ENCODE measurements at regions not wholly inside any gene's neighbourhood (a gene's known extent, or its start where the extent isn't known, plus 50 kb on each side); places are given as distances from the start of the nearest gene placed in this dataset.

DNA sequence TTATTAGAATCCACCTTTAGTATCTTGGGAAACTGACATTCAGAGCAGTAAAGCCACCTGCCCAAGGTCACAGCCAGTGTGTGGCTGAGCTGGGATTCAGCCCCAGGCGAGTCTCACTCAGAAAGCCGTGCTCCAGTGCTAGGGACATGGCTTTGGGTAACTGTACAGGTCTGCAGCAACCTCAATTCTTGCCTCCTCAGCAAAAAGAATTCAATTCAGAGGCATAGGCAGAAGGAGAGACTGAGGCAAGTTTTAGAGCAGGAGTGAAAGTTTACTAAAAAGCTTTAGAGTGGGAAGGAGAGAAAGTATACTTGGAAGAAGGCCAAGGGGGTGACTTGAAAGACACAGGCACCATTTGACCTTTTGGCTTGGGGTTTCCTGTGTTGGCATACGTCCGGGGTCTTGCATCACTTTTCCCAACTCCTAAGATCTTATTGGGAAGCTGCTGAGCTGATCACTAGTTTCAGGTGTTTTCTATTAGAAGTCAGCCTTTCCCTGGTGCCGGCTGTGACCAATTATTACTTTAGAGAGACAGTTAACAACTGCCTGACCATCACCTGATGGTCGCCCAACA, 529.3 kb downstream of the MATN1 start:
- TF ChIP-seq HNF4G (IDR thresholded peaks at IDR 0.05) = no peak
- TF ChIP-seq, protein P1, sequence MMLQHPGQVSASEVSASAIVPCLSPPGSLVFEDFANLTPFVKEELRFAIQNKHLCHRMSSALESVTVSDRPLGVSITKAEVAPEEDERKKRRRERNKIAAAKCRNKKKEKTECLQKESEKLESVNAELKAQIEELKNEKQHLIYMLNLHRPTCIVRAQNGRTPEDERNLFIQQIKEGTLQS (IDR thresholded peaks at IDR 0.05) = no peak
- TF ChIP-seq, protein P2, sequence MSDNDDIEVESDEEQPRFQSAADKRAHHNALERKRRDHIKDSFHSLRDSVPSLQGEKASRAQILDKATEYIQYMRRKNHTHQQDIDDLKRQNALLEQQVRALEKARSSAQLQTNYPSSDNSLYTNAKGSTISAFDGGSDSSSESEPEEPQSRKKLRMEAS (IDR thresholded peaks at IDR 0.05) = no peak
- no peak for TF ChIP-seq RXRA (IDR thresholded peaks at IDR 0.05)
- no peak for TF ChIP-seq FOXA1 (IDR thresholded peaks at IDR 0.05)
- TF ChIP-seq GABPA (IDR thresholded peaks at IDR 0.05 in 1 of 2, conservative IDR thresholded peaks at IDR 0.05 in 1 of 2) = no peak
- TF ChIP-seq, protein P3, sequence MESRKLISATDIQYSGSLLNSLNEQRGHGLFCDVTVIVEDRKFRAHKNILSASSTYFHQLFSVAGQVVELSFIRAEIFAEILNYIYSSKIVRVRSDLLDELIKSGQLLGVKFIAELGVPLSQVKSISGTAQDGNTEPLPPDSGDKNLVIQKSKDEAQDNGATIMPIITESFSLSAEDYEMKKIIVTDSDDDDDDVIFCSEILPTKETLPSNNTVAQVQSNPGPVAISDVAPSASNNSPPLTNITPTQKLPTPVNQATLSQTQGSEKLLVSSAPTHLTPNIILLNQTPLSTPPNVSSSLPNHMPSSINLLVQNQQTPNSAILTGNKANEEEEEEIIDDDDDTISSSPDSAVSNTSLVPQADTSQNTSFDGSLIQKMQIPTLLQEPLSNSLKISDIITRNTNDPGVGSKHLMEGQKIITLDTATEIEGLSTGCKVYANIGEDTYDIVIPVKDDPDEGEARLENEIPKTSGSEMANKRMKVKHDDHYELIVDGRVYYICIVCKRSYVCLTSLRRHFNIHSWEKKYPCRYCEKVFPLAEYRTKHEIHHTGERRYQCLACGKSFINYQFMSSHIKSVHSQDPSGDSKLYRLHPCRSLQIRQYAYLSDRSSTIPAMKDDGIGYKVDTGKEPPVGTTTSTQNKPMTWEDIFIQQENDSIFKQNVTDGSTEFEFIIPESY (IDR thresholded peaks at IDR 0.05) = no peak
- TF ChIP-seq, protein P4, sequence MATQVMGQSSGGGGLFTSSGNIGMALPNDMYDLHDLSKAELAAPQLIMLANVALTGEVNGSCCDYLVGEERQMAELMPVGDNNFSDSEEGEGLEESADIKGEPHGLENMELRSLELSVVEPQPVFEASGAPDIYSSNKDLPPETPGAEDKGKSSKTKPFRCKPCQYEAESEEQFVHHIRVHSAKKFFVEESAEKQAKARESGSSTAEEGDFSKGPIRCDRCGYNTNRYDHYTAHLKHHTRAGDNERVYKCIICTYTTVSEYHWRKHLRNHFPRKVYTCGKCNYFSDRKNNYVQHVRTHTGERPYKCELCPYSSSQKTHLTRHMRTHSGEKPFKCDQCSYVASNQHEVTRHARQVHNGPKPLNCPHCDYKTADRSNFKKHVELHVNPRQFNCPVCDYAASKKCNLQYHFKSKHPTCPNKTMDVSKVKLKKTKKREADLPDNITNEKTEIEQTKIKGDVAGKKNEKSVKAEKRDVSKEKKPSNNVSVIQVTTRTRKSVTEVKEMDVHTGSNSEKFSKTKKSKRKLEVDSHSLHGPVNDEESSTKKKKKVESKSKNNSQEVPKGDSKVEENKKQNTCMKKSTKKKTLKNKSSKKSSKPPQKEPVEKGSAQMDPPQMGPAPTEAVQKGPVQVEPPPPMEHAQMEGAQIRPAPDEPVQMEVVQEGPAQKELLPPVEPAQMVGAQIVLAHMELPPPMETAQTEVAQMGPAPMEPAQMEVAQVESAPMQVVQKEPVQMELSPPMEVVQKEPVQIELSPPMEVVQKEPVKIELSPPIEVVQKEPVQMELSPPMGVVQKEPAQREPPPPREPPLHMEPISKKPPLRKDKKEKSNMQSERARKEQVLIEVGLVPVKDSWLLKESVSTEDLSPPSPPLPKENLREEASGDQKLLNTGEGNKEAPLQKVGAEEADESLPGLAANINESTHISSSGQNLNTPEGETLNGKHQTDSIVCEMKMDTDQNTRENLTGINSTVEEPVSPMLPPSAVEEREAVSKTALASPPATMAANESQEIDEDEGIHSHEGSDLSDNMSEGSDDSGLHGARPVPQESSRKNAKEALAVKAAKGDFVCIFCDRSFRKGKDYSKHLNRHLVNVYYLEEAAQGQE (IDR thresholded peaks at IDR 0.05) = no peak
- Histone ChIP-seq H3K27ac (ENCODE audit: low read depth in 1 of 2, low read length in 2 of 2) (no peak overlapping the region), H3K4me1 (ENCODE audit: control insufficient read depth in 4 of 4, insufficient read depth in 4 of 4, low read length in 3 of 4) (no peaks in the 10 kb centered on the region), H3K27me3 (ENCODE audit: control insufficient read depth in 4 of 4, insufficient read depth in 4 of 4, low read length in 3 of 4) (peaks cover 0 to 3% (median 0%) of the 10 kb centered on the region in 4 donors), H3K36me3 (ENCODE audit: control insufficient read depth in 4 of 4, insufficient read depth in 3 of 4, low read depth in 1 of 4, low read length in 3 of 4) (no peaks in the 10 kb centered on the region), H3K9me3 (ENCODE audit: control insufficient read depth in 4 of 4, low read length in 3 of 4) (no peaks in the 10 kb centered on the region), H3K4me3 (ENCODE audit: low read depth in 1 of 3, low read length in 3 of 3) (no peak overlapping the region), H3K9ac (ENCODE audit: low read depth in 1 of 2, low read length in 2 of 2) (no peak overlapping the region)
- WGBS = 58% methylated on average over 6 of the region's 6 CpGs
- DNase-seq (ENCODE audit: low spot score) = no peak

DNA sequence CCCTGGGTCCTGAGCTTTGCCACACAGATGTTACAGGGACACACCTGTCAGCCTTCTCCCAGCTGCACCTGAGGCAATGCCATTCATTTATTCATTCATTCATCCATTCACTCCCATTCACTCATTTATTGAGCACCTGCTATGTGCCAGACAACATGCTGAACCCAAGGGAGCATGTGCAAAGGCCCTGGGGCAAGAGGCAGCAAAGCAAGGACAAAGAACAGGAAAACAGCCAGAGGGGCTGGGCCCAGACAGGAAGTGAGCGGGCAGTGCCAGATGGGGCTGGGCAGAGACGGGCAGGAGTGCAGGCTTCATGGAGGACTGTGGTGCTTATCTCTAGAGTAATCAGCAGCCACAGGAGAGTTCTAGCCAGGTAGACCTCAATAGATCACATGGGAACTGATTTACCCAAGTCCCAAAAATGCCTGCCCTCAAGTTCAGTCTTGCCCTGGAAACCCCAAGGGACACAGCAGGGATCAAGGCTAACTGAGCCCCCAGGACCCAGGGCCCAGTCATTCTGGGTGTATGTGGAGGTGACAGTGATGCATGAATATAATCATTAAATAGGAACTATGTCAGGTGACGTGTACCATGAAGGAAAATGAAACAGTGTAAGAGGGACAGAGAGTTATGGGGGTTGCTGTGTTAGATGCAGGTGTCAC, 530.3 kb downstream of the MATN1 start:
- H3K36me3 ChIP-seq (ENCODE audit: control insufficient read depth in 4 of 4, insufficient read depth in 3 of 4, low read depth in 1 of 4, low read length in 3 of 4) = no peaks in the 10 kb centered on the region
- 70% methylated on average over 3 of the region's 3 CpGs for WGBS
- TF ChIP-seq RAD21 (IDR thresholded peaks at IDR 0.05) (no peak), JUND (IDR thresholded peaks at IDR 0.05) (no peak), EGR1 (IDR thresholded peaks at IDR 0.05; ENCODE audit: low read depth in 2 of 2) (no peak), HNF4G (IDR thresholded peaks at IDR 0.05) (no peak), NR2F2 (IDR thresholded peaks at IDR 0.05) (no peak), GABPA (IDR thresholded peaks at IDR 0.05 in 1 of 2, conservative IDR thresholded peaks at IDR 0.05 in 1 of 2) (no peak), RXRA (IDR thresholded peaks at IDR 0.05) (no peak), HNF4A (conservative IDR thresholded peaks at IDR 0.05) (no peak), FOXA2 (IDR thresholded peaks at IDR 0.05) (no peak)
- TF ChIP-seq, protein P2 (IDR thresholded peaks at IDR 0.05) = no peak
- TF ChIP-seq, protein P3 (IDR thresholded peaks at IDR 0.05) = no peak
- TF ChIP-seq, protein P4 (IDR thresholded peaks at IDR 0.05) = no peak
- TF ChIP-seq, protein P5, sequence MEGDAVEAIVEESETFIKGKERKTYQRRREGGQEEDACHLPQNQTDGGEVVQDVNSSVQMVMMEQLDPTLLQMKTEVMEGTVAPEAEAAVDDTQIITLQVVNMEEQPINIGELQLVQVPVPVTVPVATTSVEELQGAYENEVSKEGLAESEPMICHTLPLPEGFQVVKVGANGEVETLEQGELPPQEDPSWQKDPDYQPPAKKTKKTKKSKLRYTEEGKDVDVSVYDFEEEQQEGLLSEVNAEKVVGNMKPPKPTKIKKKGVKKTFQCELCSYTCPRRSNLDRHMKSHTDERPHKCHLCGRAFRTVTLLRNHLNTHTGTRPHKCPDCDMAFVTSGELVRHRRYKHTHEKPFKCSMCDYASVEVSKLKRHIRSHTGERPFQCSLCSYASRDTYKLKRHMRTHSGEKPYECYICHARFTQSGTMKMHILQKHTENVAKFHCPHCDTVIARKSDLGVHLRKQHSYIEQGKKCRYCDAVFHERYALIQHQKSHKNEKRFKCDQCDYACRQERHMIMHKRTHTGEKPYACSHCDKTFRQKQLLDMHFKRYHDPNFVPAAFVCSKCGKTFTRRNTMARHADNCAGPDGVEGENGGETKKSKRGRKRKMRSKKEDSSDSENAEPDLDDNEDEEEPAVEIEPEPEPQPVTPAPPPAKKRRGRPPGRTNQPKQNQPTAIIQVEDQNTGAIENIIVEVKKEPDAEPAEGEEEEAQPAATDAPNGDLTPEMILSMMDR (IDR thresholded peaks at IDR 0.05; ENCODE audit: low read depth, low read length, missing input control) = no peak

More for the DNA sequence above, 530.3 kb downstream of the MATN1 start:
- H3K4me3 ChIP-seq (ENCODE audit: low read depth in 1 of 3, low read length in 3 of 3) = no peak overlapping the region
- H3K27ac ChIP-seq (ENCODE audit: low read depth in 1 of 2, low read length in 2 of 2) = no peak overlapping the region
- H3K4me1 ChIP-seq (ENCODE audit: control insufficient read depth in 4 of 4, insufficient read depth in 4 of 4, low read length in 3 of 4) = no peaks in the 10 kb centered on the region
- no peak overlapping the region for H3K9ac ChIP-seq (ENCODE audit: low read depth in 1 of 2, low read length in 2 of 2)
- DNase-seq (ENCODE audit: low spot score) = no peak
- H3K27me3 ChIP-seq (ENCODE audit: control insufficient read depth in 4 of 4, insufficient read depth in 4 of 4, low read length in 3 of 4) = peaks cover 0 to 3% (median 0%) of the 10 kb centered on the region in 4 donors
- H3K9me3 ChIP-seq (ENCODE audit: control insufficient read depth in 4 of 4, low read length in 3 of 4) = no peaks in the 10 kb centered on the region
